GM19238 (cell line): ENCODE measurements at regions not wholly inside any gene's neighbourhood (a gene's known extent, or its start where the extent isn't known, plus 50 kb on each side); places are given as distances from the start of the nearest gene placed in this dataset.

Experiments
- DNase-seq: peaks from one replicate; pipeline ENCODE4 v3.0.0; 2011; ENCODE audit warnings: low spot score; ENCODE audit not compliant: insufficient read length

DNA sequence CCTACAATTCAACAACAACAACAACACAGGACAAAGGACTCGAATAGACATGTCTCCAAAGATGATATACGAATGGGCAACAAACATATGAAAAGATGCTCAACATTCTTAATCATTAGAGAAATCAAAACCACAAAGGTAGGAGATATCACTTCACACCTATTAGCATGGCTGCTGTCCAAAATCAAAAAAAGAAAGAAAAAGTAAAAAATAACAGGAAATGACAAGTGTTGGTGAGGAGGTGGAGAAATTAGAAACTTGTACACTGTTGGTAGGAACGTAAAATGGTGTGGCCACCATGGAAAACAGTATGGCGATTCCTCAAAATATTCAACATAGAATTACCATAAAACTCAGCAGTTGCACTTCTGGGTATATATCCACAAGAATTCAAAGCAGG is 312.3 kb upstream of the STT3B start:
- no peak for DNase-seq

DNA sequence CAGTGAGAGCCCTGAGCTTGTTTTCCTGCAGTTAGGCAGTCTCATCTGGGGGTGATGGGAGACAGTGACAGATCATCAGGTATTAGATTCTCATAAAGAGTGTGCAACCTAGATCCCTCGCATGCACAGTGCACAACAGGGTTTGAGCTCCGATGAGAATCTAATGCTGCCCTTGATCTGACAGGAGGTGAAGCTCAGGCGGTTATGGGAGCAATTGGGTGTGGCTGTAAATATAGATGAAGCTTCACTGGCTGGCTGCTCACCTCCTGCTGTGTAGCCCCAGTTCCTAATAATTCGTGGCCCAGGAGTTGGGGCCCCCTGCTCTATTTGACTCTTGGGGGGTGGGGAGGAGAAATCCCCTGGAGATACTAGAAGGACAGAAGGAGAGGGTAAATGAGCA is 309.4 kb upstream of the STT3B start:
- DNase-seq, result no peak

DNA sequence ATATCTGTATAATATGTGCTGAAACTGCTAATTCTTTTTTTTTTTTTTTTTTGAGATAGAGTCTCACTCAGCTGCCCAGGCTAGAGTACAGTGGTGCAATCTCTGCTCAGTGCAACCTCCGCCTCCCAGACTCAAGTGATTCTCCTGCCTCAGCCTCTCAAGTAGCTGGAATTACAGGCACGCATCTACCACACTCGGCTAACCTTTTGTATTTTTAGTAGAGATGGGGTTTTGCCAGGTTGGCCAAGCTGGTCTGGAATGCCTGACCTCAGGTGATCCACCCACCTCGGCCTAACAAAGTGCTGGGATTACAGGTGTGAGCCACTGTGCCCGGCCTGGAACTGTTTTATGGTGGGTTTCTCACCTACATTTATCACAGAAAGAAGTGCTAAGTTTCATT is 307.8 kb upstream of the STT3B start:
- no peak for DNase-seq

DNA sequence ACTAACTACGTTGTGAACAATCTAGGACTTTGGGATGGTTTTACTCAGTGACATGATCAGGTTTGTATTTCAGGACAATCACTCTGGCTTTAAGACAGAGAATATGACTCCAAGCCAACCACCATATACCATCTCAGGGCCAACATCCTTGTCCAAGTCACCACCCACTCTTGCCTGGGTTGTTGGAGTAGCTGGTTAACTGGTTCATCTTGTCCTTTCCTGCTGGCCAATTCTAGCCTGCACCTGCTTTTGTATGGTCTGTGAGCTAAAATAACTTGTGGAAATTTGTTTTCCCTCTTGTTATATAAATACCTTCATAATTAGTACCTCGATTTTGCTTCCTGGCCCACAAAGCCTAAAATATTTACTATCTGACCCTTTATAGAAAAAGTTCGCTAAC is 306.8 kb upstream of the STT3B start:
- DNase-seq, result no peak

DNA sequence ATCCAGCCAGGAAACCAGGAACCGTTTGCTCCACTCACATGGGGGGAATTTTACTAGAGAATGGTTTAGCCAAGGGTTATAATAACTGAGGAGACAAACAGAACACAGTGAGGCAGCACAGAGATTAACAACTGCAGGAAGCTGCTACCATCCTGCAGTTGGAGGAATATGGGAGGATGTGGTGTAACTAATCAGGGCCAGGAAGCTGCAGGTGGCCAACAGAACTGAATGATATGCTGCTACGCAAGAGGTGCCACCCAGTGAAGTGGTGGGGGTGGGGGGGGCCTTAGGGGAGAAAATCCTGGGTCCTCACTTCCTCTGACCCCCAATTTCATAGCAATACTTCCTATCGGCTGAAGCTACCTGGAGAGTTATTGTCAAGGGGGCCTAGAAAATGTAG is 306.4 kb upstream of the STT3B start:
- no peak for DNase-seq

DNA sequence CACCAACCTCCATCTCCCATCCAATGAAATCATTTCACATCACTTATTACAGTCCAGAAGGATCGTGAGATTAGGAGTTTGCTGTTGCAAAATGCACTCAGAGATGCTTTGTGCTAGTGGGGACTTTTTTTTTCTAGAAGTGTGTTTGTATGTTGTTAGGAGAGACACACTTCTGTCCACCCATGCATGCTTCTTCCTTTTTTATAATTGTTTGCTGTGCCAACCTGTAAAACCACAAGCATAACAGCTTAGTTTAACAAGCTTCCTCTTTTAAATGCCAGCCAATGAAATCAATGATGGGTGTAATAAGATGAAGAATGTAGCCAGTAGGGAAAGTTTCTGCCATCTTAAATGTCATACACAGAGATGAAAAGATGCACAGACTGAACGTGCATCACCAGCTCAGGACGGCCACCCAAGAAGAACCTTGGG is 305.6 kb upstream of the STT3B start:
- no peak for DNase-seq

DNA sequence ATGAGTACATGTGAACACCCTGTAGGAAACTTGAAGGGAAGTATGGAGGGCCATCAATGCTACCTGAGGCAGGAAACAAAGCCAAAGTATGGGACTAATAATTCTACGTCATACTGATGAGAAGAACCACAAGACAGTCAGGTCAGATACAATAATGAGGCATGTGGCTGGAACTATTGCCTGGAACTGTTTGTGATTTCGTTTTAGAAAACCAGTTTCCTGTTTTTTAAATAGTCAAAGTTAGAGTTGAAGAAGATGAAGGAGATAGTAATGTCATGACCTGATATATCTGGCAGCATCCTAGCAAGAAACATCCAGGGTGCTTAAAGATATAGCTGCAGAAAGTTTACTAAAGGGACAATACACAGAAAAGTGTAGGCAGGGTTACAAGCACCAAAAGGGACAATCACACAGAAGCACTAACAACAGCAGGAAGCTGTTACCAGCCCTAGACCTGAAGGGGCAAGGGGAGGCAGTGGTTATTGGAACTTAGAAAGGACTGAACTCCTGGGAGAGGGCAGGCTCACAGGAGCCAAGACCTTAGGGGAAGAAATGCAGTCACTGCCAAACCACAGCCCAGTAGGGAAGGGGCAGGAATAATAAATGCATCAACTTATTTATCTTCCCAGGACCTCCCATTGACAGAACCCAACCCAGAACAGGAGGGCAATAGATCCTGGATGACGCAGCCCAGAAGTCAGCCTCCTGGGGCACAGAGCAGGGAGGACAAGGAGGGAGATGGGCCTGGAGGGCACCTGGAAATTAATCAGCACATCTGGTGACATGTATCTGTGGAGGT is 302.1 kb upstream of the STT3B start:
- no peak for DNase-seq

DNA sequence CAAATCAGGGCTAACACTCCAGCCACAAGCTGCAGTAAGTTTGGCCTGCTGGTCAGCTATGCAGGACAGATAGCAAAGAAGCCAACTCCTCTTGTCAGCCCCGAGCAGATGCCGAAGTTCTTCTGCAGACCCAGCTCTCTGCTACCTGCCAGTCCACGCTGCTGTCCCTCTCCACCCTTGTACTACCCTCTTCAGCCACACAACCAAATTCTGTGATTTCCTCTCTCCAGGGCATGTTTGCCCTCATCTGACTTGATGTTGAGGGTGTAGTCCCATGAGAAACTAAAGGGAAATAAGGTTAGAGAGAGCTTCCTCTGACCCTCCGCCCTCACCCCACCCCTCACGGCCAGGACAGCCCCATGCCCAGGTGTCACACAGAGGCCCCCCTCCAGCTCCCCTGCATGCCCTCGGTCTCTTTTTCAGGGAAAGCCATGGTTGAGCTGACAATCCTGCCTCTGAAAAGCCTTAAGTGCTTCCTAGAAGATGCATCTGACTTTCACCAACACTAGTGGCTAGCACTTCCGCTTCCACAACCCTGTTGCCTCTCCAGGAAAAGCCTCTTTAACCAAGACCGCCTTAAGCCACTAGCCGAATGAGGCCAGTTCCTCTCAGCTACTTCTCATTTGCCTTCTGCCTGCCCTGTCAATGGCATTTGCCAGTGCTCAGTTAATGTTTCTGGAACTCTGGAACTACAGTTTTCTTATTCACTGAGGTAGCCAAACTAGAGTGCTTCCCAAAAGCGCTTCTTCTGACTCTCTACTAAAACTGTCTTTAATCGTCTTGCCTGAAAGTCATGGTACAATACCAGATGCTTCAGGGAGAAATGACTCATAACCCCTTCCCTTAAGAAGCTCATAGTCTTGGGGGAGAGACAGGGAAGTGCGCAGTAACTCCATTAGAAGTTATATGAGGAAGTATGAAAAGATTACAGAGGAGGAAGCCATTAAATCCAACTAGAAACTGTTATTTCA is 300.4 kb upstream of the STT3B start:
- DNase-seq, result no peak

DNA sequence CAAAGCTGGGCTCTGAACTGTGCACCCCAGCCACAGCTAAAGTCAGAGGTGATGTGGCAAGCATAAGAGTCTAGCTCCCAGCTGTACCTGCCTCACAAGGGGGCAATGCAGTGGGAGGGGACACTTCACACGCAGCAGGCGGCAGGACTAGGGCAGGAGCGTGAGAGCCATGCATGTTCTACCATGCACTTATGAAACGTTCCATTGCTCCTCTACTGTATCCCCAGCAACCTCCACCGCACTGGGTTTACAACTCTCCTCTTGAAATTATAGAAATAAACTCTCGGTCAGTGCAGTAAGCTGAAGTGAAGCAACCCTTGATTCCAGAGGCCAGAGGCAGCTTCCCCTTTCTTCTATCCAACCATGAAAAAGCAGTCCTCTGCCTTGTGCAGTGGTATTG is 298.6 kb upstream of the STT3B start:
- DNase-seq, result no peak

DNA sequence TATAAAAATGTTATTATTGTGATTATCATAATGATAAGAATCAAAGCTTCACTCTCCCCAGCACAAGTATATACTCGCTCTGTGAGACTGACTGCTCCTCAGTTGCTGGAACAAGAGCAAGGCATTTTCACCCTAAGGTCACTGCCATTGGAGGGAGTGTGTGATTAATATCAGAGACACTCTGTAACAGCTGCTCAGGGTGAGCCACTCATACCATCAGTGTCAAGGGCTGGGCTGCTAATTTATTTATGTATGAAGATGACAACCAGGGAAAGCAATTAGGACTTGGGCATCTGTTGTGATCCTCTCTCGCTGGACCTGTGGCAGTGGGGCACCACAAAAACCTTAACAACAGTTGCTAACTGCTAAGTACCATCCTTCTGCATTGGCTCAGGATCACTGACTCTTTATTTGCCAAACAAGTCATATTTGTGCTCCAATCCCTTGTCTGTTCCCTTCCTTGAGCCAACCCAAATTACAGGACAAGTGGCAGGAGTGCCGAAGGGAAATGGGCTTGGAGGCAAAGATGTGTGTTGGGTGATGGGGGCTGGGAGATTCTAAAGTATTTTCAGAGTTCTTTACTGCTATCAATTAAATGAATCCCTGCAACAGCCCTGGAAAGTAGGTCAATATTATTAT is 297.5 kb upstream of the STT3B start:
- no peak for DNase-seq

DNA sequence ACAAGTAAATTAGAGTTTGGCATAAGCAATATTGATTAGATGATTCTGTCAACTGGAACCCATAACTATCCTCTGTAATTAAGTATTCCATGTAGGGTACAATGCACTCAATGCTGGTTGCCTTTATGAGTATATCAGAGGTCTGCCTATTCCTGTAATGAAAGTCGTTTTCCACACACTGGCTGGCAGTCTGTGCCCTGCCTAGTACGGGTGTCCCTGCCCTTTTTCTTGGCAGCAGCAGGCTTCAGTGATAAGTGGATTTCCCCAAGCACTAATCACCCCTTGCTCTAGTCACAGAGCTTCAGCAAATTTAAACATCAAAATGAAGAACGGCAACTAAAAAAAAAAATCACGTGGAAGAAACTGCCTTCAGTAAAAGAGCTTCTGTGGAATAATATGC is 294.8 kb upstream of the STT3B start:
- no peak for DNase-seq

DNA sequence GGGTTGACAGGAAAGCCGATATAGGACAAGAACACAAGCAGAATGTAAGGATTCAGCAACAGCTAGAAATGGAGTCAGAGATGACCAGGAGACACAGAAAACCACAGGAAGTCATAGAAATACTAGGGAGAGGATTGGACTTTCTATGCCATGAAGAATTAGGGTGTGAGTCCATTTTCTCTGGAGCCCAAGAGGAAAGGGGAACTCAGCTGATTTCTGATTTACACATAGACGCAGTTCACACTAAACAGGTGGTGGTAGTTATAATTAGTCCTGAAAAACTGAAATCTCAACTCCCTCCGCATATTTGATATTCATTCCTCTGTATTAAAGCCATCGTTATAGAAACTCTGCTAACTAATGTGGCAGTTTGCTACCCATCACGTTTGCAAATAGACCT is 292.7 kb upstream of the STT3B start:
- DNase-seq, result no peak

DNA sequence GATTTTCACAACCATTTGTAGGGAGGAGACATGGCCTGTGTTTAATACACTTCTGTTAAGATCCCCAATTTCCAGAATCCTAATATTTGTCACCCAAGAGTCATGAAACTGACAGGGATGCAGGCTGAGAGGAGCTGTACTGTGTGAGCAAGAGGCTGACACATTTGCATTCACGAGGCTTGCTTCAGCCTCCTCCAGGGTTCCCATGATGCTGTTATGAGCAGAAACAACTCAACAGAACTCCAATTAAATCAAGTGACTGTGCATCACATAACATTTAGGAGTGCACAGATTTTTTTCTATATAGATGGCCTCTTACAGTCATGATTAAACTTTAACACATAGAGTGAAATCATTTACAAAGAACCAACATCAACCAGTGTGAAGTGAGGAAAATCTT is 292.3 kb upstream of the STT3B start:
- no peak for DNase-seq

DNA sequence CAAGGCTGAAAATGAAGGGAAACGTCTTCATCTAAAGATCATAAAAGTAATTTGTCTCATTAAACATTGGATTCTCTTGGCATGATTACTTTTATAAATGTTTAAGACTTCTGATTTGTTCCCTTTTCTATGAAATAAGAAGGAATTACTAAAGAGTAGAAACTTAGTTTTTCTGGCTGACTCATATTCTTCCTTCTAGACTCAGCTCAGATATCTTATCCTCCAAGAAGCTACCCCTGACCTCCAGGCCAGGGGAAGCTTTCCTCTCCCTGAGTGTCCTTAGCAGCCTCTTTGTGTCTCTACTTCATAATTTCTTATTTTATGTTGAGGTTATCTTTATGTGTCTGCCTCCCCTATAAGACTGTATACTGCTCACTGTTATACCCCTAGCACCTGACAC is 291.9 kb upstream of the STT3B start:
- DNase-seq, result no peak

DNA sequence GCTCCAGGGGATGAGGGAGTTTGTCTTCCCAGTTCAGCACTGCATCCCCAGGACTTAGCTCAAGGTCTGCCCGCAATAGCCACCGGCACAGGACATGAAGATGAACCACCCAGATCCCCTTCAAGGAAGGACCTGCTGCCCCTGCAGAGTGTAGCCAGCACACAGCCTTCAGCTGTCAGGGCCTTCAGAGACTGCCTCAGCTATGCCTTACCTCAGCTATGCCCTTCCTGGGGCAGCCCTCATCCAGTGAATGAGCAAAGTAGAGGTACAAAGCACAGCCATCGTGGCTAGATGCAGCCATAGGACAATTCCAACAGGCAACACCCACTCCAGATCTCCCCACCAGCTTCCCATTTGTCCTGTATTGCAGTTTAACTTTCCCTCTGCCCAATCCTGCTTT is 291.2 kb upstream of the STT3B start:
- no peak for DNase-seq

DNA sequence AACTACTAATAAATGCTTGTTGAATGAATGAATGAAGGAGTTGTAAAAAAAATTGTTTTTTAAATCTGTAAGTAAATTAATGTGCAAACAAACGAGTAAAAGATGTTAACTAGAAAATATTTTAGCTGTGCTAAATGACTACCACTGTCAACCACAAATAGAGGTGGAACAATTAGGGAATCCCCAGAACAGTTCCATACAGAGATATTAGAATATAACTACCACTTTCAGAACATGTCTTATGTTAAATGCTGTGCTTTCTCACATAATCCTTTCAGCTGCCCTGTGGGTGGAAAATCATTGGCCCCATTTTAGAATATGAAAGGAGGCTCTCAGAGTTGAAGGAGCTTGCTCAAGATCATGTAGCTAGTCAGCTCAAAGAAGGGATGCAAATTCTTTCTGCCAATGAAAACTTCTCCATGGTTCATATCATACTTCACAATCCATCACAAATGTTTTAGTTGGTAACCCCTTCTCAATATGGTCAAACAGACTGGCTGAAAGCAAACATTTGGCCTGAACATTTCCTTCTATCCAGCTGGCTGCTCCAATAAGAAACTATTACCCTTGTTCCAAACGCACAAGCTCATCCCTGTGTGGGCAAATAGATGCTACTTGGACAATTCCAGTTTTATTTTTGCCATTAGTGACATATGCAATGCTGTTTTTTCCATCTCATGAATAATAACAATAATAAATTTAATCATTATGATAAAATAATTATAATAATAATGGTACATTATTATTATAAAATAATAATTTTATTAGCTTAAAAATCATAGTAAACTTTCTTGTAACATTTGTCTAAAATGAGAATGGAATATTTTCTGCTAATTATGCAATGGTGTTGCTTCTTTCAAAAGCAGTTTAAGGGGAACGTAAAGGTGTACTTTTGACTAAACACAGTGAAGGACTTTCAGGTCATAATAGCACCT is 290.4 kb upstream of the STT3B start:
- DNase-seq, result no peak

DNA sequence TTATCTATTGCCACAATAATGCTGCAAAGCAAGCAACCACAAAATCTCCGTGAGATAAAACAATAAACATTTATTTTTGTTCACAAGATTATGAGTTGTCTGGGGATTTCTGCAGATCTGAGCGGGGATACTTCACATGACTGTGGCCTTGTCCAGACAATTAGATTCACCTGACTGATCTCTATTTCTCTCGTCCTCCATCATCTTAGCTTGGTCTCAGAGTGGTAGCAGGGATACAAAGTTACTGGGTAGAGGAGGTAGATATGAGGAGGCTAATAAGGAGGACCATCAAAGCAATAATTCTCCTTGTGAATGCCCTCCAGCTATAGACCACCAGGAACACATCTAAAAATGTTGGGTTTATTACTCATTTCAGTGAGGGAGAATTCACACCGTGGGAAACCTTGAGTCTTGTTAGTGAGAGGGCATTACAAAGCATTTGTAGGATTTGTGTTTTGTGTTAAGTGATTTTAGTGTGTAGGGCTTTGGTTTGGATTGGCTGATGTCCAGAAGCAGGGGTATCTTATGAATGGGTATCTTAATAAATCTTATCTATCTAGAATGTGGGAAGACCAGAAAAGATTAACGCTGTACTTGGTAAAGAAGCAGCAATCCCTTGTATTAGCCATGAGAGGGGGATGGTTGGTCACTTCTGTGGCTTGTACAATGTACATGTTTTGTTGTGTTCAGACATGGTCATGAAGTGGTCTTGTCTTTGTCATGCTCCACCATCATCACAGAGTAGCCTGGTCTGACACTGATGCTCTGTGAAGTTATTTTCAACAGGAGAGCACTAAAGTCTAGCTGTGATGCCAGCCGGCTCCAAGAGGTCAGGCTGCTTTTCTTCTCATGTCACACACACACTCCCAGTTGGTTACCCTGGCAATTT is 287.6 kb upstream of the STT3B start:
- DNase-seq, result no peak

DNA sequence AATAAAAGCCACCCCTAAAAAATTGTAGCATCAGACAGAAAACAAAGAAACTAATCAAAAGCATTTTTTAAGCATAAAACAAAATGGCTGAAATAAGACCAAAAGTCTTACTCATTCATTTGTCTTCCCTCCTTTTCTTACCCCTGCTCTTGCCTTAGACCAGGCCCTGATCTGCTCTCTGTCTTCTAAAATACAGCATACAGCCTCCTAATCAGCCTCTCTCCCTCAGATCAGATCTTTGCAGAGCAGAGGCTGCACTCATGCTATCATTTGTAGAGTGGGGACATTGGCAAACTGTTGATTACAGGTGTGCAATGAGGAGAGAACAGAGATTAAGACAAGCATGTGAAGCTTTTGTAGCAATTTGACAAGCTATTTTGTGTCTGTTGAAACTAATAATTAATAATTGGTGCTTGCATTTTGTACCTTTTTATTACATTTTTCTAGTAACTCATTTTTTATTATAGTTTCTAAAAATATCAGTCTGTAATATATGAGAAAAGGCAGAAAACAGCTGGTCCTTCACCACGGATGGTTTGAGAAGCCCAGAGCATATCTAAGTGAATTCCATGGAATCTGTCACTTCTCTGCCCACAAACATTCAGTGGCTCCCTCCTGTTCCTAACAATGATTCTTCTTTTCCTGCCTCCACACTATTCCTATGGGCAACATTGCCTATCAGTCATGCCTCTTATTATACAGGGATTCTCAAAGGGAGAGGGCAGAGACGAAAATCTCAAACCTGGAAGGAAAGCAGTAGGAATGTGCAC is 286.2 kb upstream of the STT3B start:
- no peak for DNase-seq

DNA sequence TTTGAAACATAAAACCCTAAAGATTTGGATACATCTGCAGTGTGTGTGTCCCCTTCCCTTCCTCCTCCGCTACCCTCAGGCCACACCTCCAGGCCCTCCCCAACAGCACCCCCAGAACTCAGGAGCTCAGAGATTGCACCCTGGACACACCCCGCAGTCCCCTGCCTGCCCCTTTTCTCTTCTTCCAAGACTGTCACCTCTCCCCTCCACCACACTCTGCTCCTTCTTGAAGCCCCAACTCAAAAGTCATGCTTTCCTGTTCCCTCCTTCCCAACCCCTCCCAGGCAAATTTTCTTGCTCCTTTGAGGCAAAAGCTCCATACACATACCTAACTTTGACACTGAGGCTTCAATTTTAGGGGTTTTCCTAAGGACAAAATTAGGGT is 285.7 kb upstream of the STT3B start:
- no peak for DNase-seq
